ENCODE measurements at regions not wholly inside any gene's neighbourhood (a gene's known extent, or its start where the extent isn't known, plus 50 kb on each side); places are given as distances from the start of the nearest gene placed in this dataset.

DNA sequence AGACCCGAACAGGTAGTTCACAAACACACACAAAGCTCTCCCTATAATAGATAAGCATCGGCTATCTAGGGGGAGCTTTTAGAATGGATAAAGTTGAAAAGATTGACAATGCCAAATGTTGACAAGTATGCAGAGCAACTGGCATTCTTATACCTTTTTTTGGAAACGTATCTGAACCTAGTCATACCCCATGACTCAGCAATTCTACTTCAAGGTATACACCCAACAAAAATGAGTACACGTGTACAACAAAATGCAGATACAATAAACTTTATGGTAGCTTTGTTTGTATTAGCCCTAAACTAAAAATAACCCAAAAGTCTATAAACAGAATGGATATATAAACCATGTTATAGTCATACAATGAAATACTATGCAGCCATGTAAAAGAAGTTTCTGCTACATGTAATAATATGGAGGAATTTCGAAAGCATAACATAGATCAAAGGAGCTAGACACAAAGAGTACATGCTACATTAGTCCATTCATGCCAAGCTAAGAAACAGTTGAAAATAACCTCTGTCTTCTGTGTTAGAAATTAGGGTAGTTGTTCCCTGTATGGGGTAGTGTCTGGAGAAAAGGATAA is 718.5 kb upstream of the ZNF608 start:
- TF ChIP-seq, protein P1, sequence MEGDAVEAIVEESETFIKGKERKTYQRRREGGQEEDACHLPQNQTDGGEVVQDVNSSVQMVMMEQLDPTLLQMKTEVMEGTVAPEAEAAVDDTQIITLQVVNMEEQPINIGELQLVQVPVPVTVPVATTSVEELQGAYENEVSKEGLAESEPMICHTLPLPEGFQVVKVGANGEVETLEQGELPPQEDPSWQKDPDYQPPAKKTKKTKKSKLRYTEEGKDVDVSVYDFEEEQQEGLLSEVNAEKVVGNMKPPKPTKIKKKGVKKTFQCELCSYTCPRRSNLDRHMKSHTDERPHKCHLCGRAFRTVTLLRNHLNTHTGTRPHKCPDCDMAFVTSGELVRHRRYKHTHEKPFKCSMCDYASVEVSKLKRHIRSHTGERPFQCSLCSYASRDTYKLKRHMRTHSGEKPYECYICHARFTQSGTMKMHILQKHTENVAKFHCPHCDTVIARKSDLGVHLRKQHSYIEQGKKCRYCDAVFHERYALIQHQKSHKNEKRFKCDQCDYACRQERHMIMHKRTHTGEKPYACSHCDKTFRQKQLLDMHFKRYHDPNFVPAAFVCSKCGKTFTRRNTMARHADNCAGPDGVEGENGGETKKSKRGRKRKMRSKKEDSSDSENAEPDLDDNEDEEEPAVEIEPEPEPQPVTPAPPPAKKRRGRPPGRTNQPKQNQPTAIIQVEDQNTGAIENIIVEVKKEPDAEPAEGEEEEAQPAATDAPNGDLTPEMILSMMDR (conservative IDR thresholded peaks at IDR 0.05; ENCODE audit: low read length), result no peak
- no peak for TF ChIP-seq EZH2phosphoT487 (IDR thresholded peaks at IDR 0.05; ENCODE audit: borderline replicate concordance, low read depth, low read length)
